Activated CD4-positive, alpha-beta T cell treated with anti-CD3 and anti-CD28 coated beads, Interleukin-2, amount 50 U/mL, for 4 hours (primary cell): ENCODE measurements at regions not wholly inside any gene's neighbourhood (a gene's known extent, or its start where the extent isn't known, plus 50 kb on each side); places are given as distances from the start of the nearest gene placed in this dataset.
"Not testable (repeated sequence)": the region's sequence is repeated elsewhere in the genome, so short reads cannot be mapped to it uniquely, and the experiment has no call there.

ENCODE experiments used
- DNase-seq, 2 experiments: peaks; one replicate each; pipeline ENCODE4 v3.0.0-alpha.2; 2020

GRCh38 chr9:29965834-29966233, 2392.6 kb upstream of the C9orf72 start:
- DNase-seq, result no peak

GRCh38 chr9:29966247-29966646, 2393.0 kb upstream of the C9orf72 start:
- no peak for DNase-seq

GRCh38 chr9:29968831-29969230, 2395.6 kb upstream of the C9orf72 start:
- DNase-seq, result no peak

GRCh38 chr9:29969408-29969807, 2396.1 kb upstream of the C9orf72 start:
- no peak for DNase-seq

- DNase-seq, result no peak
These were observed 2396.8 kb upstream of the C9orf72 start for GRCh38 chr9:29969856-29970647.

GRCh38 chr9:29974197-29974596, 2400.9 kb upstream of the C9orf72 start:
- DNase-seq, result no peak

- DNase-seq, result no peak
These were observed 2403.7 kb upstream of the C9orf72 start for GRCh38 chr9:29976981-29977380.

- no peak for DNase-seq
These were observed 2403.4 kb upstream of the ACO1 start for GRCh38 chr9:29981013-29981412.

- DNase-seq, result no peak
These were observed 2384.8 kb upstream of the ACO1 start for GRCh38 chr9:29999645-30000044.

- no peak for DNase-seq
These were observed 2373.8 kb upstream of the ACO1 start for GRCh38 chr9:30010691-30011090.

GRCh38 chr9:30012622-30013021, 2371.8 kb upstream of the ACO1 start:
- DNase-seq, result no peak

GRCh38 chr9:30015073-30015472, 2369.4 kb upstream of the ACO1 start:
- no peak for DNase-seq

GRCh38 chr9:30020161-30020560, 2364.3 kb upstream of the ACO1 start:
- DNase-seq, result no peak

- no peak for DNase-seq
These were observed 2348.7 kb upstream of the ACO1 start for GRCh38 chr9:30035761-30036160.

- DNase-seq, result no peak
These were observed 2347.9 kb upstream of the ACO1 start for GRCh38 chr9:30036558-30036957.

- no peak for DNase-seq
These were observed 2344.7 kb upstream of the ACO1 start for GRCh38 chr9:30039712-30040111.

GRCh38 chr9:30048396-30048795, 2336.0 kb upstream of the ACO1 start:
- DNase-seq, result no peak

- no peak for DNase-seq
These were observed 2326.0 kb upstream of the ACO1 start for GRCh38 chr9:30058463-30058862.

- DNase-seq, result no peak
These were observed 2323.5 kb upstream of the ACO1 start for GRCh38 chr9:30060976-30061375.

- DNase-seq, result no peak
These were observed 2318.6 kb upstream of the ACO1 start for GRCh38 chr9:30065888-30066287.

- DNase-seq, result not testable (repeated sequence)
These were observed 2315.2 kb upstream of the ACO1 start for GRCh38 chr9:30069236-30069635.

- no peak for DNase-seq
These were observed 2309.4 kb upstream of the ACO1 start for GRCh38 chr9:30075022-30075421.

GRCh38 chr9:30075451-30076199, 2308.8 kb upstream of the ACO1 start:
- DNase-seq, result peak in 1 of 2 experiments; percentile 17

- DNase-seq, result no peak
These were observed 2306.2 kb upstream of the ACO1 start for GRCh38 chr9:30078195-30078594.
